OCI-LY1 (cell line): ENCODE measurements at regions not wholly inside any gene's neighbourhood (a gene's known extent, or its start where the extent isn't known, plus 50 kb on each side); places are given as distances from the start of the nearest gene placed in this dataset.
"Not testable (repeated sequence)": the region's sequence is repeated elsewhere in the genome, so short reads cannot be mapped to it uniquely, and the experiment has no call there.

Experiments
- H2AFZ ChIP-seq: fragments of 200-600 bp; sonication (generic), shearing (Covaris generic); 2 replicates; pipeline ENCODE4 v1.6.0; 2014; ENCODE audit warnings: antibody characterized with exemption, mild to moderate bottlenecking, low read length
- H3F3A ChIP-seq: fragments of 200-600 bp; sonication (generic), shearing (Covaris generic); 2 replicates; pipeline ENCODE4 v1.6.0; 2014; ENCODE audit warnings: mild to moderate bottlenecking, antibody characterized with exemption, low read length, moderate library complexity; ENCODE audit not compliant: insufficient read depth
- H3K27ac ChIP-seq: fragments of 200-600 bp; sonication (generic); 2 replicates; pipeline ENCODE4 v1.5.1; 2014; ENCODE audit warnings: low read length, mixed run types, mild to moderate bottlenecking, low read depth; ENCODE audit not compliant: poor library complexity, severe bottlenecking
- H3K27me3 ChIP-seq: fragments of 200-600 bp; sonication (generic); 2 replicates; pipeline ENCODE4 v1.6.0; 2014; ENCODE audit warnings: antibody characterized with exemption, mild to moderate bottlenecking, low read length, moderate library complexity; ENCODE audit not compliant: insufficient read depth
- H3K36me3 ChIP-seq: fragments of 200-600 bp; sonication (generic); 2 replicates; pipeline ENCODE4 v1.6.1; 2014; ENCODE audit warnings: mild to moderate bottlenecking, antibody characterized with exemption, low read length, moderate library complexity, mixed read lengths; ENCODE audit not compliant: insufficient read depth
- H3K4me1 ChIP-seq: fragments of 200-600 bp; sonication (generic); 2 replicates; pipeline ENCODE4 v1.5.1; 2014; ENCODE audit warnings: mild to moderate bottlenecking, low read length, moderate library complexity; ENCODE audit not compliant: insufficient read depth, severe bottlenecking
- H3K4me2 ChIP-seq: fragments of 200-600 bp; sonication (generic), shearing (Covaris generic); 2 replicates; pipeline ENCODE4 v1.6.1; 2014; ENCODE audit warnings: low read length
- H3K4me3 ChIP-seq: fragments of 200-600 bp; sonication (generic); 2 replicates; pipeline ENCODE4 v1.5.1; 2014; ENCODE audit warnings: low read length, low read depth, mild to moderate bottlenecking, mixed read lengths; ENCODE audit not compliant: poor library complexity, severe bottlenecking
- H3K79me2 ChIP-seq: fragments of 200-600 bp; shearing (Covaris generic); 2 replicates; pipeline ENCODE4 v1.6.1; 2016; ENCODE audit warnings: mixed run types, low read length, mixed read lengths; ENCODE audit not compliant: insufficient read depth
- H3K9ac ChIP-seq: fragments of 200-600 bp; sonication (generic), shearing (Covaris generic); 2 replicates; pipeline ENCODE4 v1.6.1; 2014; ENCODE audit warnings: mild to moderate bottlenecking, low read length, mixed read lengths
- H3K9me2 ChIP-seq: fragments of 200-600 bp; sonication (generic), shearing (Covaris generic); 2 replicates; pipeline ENCODE4 v1.6.1; 2014; ENCODE audit warnings: low read depth, mild to moderate bottlenecking, low read length, mixed read lengths
- H3K9me3 ChIP-seq: fragments of 200-600 bp; shearing (Covaris generic); 2 replicates; pipeline ENCODE4 v1.6.1; 2014; ENCODE audit warnings: low read length, mixed read lengths
- H4K20me1 ChIP-seq: fragments of 200-600 bp; sonication (generic), shearing (Covaris generic); 2 replicates; pipeline ENCODE4 v1.6.0; 2016; ENCODE audit warnings: mild to moderate bottlenecking, low read length; ENCODE audit not compliant: insufficient read depth
- CTCF ChIP-seq: fragments of 200-600 bp; sonication (generic), shearing (Covaris generic); IDR thresholded peaks from 2 replicates; pipeline ENCODE4 v1.5.1; 2017; ENCODE audit warnings: mild to moderate bottlenecking, antibody characterized with exemption, low read length, moderate library complexity, mixed read lengths
- EZH2 ChIP-seq: fragments of 200-600 bp; sonication (generic), shearing (Covaris generic); IDR thresholded peaks from 2 replicates; pipeline ENCODE4 v1.8.0; 2017; ENCODE audit warnings: borderline replicate concordance, mixed run types, mild to moderate bottlenecking, antibody characterized with exemption, low read length, moderate library complexity, mixed read lengths

- Histone ChIP-seq H3K9ac (no peak overlapping the region), H3K36me3 (no peaks in the 10 kb centered on the region), H3K9me3 (no peaks in the 10 kb centered on the region), H3K4me1 (no peaks in the 10 kb centered on the region), H3K27ac (no peak overlapping the region), H2AFZ (no peak overlapping the region), H3K27me3 (no peaks in the 10 kb centered on the region), H3F3A (no peaks in the 10 kb centered on the region), H3K79me2 (no peaks in the 10 kb centered on the region), H3K9me2 (no peaks in the 10 kb centered on the region), H3K4me2 (no peak overlapping the region), H4K20me1 (no peaks in the 10 kb centered on the region), H3K4me3 (no peak overlapping the region)
- TF ChIP-seq CTCF (no peak), EZH2 (no peak)
Measured at GRCh38 chrX:87425618-87426017, 92.0 kb upstream of the KLHL4 start.

GRCh38 chrX:87434618-87435017 is 83.0 kb upstream of the KLHL4 start:
- Histone ChIP-seq H2AFZ (no peak overlapping the region), H3K9me2 (no peaks in the 10 kb centered on the region), H3K4me3 (no peak overlapping the region), H3K27ac (no peak overlapping the region), H3K4me2 (no peak overlapping the region), H4K20me1 (no peaks in the 10 kb centered on the region), H3K9me3 (no peaks in the 10 kb centered on the region), H3K9ac (no peak overlapping the region), H3K36me3 (no peaks in the 10 kb centered on the region), H3K4me1 (no peaks in the 10 kb centered on the region), H3K79me2 (no peaks in the 10 kb centered on the region), H3F3A (no peaks in the 10 kb centered on the region), H3K27me3 (no peaks in the 10 kb centered on the region)
- no peak for TF ChIP-seq CTCF
- no peak for TF ChIP-seq EZH2

- not testable (repeated sequence) for H4K20me1 ChIP-seq, H3K4me3 ChIP-seq, H3K9ac ChIP-seq, H3K27me3 ChIP-seq, H2AFZ ChIP-seq, H3F3A ChIP-seq, H3K9me2 ChIP-seq, H3K36me3 ChIP-seq, H3K79me2 ChIP-seq, H3K4me1 ChIP-seq, H3K27ac ChIP-seq, H3K9me3 ChIP-seq, H3K4me2 ChIP-seq
Measured at GRCh38 chrX:87448613-87449012, 69.0 kb upstream of the KLHL4 start.

- H3K4me2 ChIP-seq, H3K27me3 ChIP-seq, H3K9ac ChIP-seq, H3K9me3 ChIP-seq, H3K9me2 ChIP-seq, H3K4me3 ChIP-seq, H3K27ac ChIP-seq, H3F3A ChIP-seq, H4K20me1 ChIP-seq, H3K36me3 ChIP-seq, H2AFZ ChIP-seq, H3K79me2 ChIP-seq, H3K4me1 ChIP-seq: not testable (repeated sequence)
Measured at GRCh38 chrX:87465757-87466156, 51.8 kb upstream of the KLHL4 start.
